T47D (cell line): ENCODE measurements at regions not wholly inside any gene's neighbourhood (a gene's known extent, or its start where the extent isn't known, plus 50 kb on each side); places are given as distances from the start of the nearest gene placed in this dataset.
"Not testable (repeated sequence)": the region's sequence is repeated elsewhere in the genome, so short reads cannot be mapped to it uniquely, and the experiment has no call there.

Source experiments
- DNase-seq, 2 experiments: peaks; one replicate each; pipeline versions ENCODE4 v3.0.0 to v3.0.0-alpha.2; 2011 to 2012; ENCODE audit warnings: low read depth in 1 of 2, low spot score in 1 of 2
- JUND ChIP-seq: IDR thresholded peaks from 2 replicates; pipeline ENCODE4 v1.6.1; 2012; ENCODE audit warnings: low read depth
- in situ Hi-C: cut with HindIII; loops from 2 replicates; pipeline ENCODE4 v1.10.0; 2016; ENCODE audit warnings: low sequenced_read_pairs, low pct_unique_long_range_greater_than_20kb

GRCh38 chrX:10972706-10973105 lies 138.4 kb upstream of the HCCS start:
- TF ChIP-seq JUND = no peak
- in situ Hi-C loops = no loop called here
- no peak for DNase-seq

- TF ChIP-seq JUND = no peak
- in situ Hi-C loops = no loop called here
- peak in 1 of 2 experiments; percentile 73 for DNase-seq
These were observed 136.2 kb upstream of the HCCS start for GRCh38 chrX:10974920-10975319.

GRCh38 chrX:10979956-10980355 lies 131.2 kb upstream of the HCCS start:
- no peak for TF ChIP-seq JUND
- in situ Hi-C loops = no loop called here
- DNase-seq = no peak

GRCh38 chrX:10981506-10981905 lies 129.6 kb upstream of the HCCS start:
- TF ChIP-seq JUND = no peak
- in situ Hi-C loops = no loop called here
- peak in 1 of 2 experiments; percentile 44 for DNase-seq

- TF ChIP-seq JUND = no peak
- in situ Hi-C loops = no loop called here
These were observed 127.6 kb upstream of the HCCS start for GRCh38 chrX:10983526-10983925.

GRCh38 chrX:10984213-10984612 lies 126.9 kb upstream of the HCCS start:
- no peak for TF ChIP-seq JUND
- in situ Hi-C loops = no loop called here

More at GRCh38 chrX:10983526-10983925, 127.6 kb upstream of the HCCS start:
- DNase-seq = no peak

GRCh38 chrX:10986616-10987015 lies 124.5 kb upstream of the HCCS start:
- DNase-seq = peak in 1 of 2 experiments; percentile 40
- no peak for TF ChIP-seq JUND
- in situ Hi-C loops = no loop called here

More at GRCh38 chrX:10984213-10984612, 126.9 kb upstream of the HCCS start:
- no peak for DNase-seq

GRCh38 chrX:10988653-10989052 lies 122.5 kb upstream of the HCCS start:
- in situ Hi-C loops = no loop called here
- TF ChIP-seq JUND = no peak
- DNase-seq = no peak

GRCh38 chrX:10989386-10989785 lies 121.7 kb upstream of the HCCS start:
- in situ Hi-C loops = no loop called here
- DNase-seq = no peak
- TF ChIP-seq JUND = no peak

GRCh38 chrX:10990418-10990817 lies 120.7 kb upstream of the HCCS start:
- in situ Hi-C loops = no loop called here
- TF ChIP-seq JUND = no peak
- no peak for DNase-seq

- in situ Hi-C loops = no loop called here
- no peak for DNase-seq
- TF ChIP-seq JUND = no peak
These were observed 120.2 kb upstream of the HCCS start for GRCh38 chrX:10990976-10991375.

- TF ChIP-seq JUND = no peak
- in situ Hi-C loops = no loop called here
- no peak for DNase-seq
These were observed 119.0 kb upstream of the HCCS start for GRCh38 chrX:10992110-10992509.

GRCh38 chrX:11007076-11007475 lies 104.1 kb upstream of the HCCS start:
- DNase-seq, in situ Hi-C loops: not testable (repeated sequence)

GRCh38 chrX:11010476-11010875 lies 100.7 kb upstream of the HCCS start:
- in situ Hi-C loops = no loop called here
- DNase-seq = no peak
- TF ChIP-seq JUND = no peak
